GM12875 (cell line): ENCODE measurements at regions not wholly inside any gene's neighbourhood (a gene's known extent, or its start where the extent isn't known, plus 50 kb on each side); places are given as distances from the start of the nearest gene placed in this dataset.

Experiments
- H3K4me3 ChIP-seq: one replicate; pipeline ENCODE4 v1.5.1; 2011; ENCODE audit warnings: low read depth, low read length, control low read depth
- CTCF ChIP-seq: IDR thresholded peaks from 2 replicates; pipeline ENCODE4 v1.5.1; 2011; ENCODE audit warnings: low read depth, mild to moderate bottlenecking, control low read depth, inconsistent platforms, low read length, moderate library complexity, borderline replicate concordance; ENCODE audit not compliant: insufficient read depth

- no peak for TF ChIP-seq CTCF
Observed at GRCh38 chr3:80890571-80890970, 870.9 kb downstream of the GBE1 start.

GRCh38 chr3:80889535-80889934, 871.9 kb downstream of the GBE1 start:
- no peak for TF ChIP-seq CTCF
- H3K4me3 ChIP-seq = no peak overlapping the region

More at GRCh38 chr3:80890571-80890970, 870.9 kb downstream of the GBE1 start:
- no peak overlapping the region for H3K4me3 ChIP-seq

GRCh38 chr3:80870476-80871041, 890.9 kb downstream of the GBE1 start:
- TF ChIP-seq CTCF = no peak
- H3K4me3 ChIP-seq = no peak overlapping the region

- TF ChIP-seq CTCF = no peak
Observed at GRCh38 chr3:80855482-80855881, 906.0 kb downstream of the GBE1 start.

GRCh38 chr3:80836395-80836794, 925.0 kb downstream of the GBE1 start:
- no peak for TF ChIP-seq CTCF
- H3K4me3 ChIP-seq = no peak overlapping the region

More at GRCh38 chr3:80855482-80855881, 906.0 kb downstream of the GBE1 start:
- no peak overlapping the region for H3K4me3 ChIP-seq

GRCh38 chr3:80807577-80807976, 953.9 kb downstream of the GBE1 start:
- TF ChIP-seq CTCF = no peak
- H3K4me3 ChIP-seq = no peak overlapping the region

- no peak overlapping the region for H3K4me3 ChIP-seq
- no peak for TF ChIP-seq CTCF
Observed at GRCh38 chr3:80806673-80807072, 954.8 kb downstream of the GBE1 start.
